Nephron (organoid): ENCODE measurements at regions not wholly inside any gene's neighbourhood (a gene's known extent, or its start where the extent isn't known, plus 50 kb on each side); places are given as distances from the start of the nearest gene placed in this dataset.
"Not testable (repeated sequence)": the region's sequence is repeated elsewhere in the genome, so short reads cannot be mapped to it uniquely, and the experiment has no call there.

Experiments used
- H3K27ac Mint-ChIP-seq, 3 experiments: 2 replicates each; pipeline ENCODE4 v1.8.0; 2020; ENCODE audit warnings: mixed read lengths in 3 of 3, mild to moderate bottlenecking in 2 of 3, moderate library complexity in 1 of 3
- H3K27me3 Mint-ChIP-seq: 2 replicates; pipeline ENCODE4 v1.8.0; 2021; ENCODE audit warnings: low read depth, mild to moderate bottlenecking, moderate library complexity, mixed read lengths
- H3K36me3 Mint-ChIP-seq: 2 replicates; pipeline ENCODE4 v1.8.0; 2020; ENCODE audit warnings: low read depth, mixed read lengths
- H3K4me1 Mint-ChIP-seq: 2 replicates; pipeline ENCODE4 v1.8.0; 2020; ENCODE audit warnings: mixed read lengths
- H3K4me3 Mint-ChIP-seq, 3 experiments: 2 replicates each; pipeline ENCODE4 v1.8.0; 2020; ENCODE audit warnings: mild to moderate bottlenecking in 3 of 3, mixed read lengths in 3 of 3, moderate library complexity in 2 of 3
- H3K9me3 Mint-ChIP-seq: 2 replicates; pipeline ENCODE4 v1.8.0; 2020; ENCODE audit warnings: mixed read lengths
- CTCF ChIP-seq, 3 experiments: fragments of 200-600 bp; sonication (generic); IDR thresholded peaks; one replicate each; pipeline ENCODE4 v1.5.0; 2021; ENCODE audit warnings: antibody characterized with exemption in 3 of 3; ENCODE audit not compliant: unreplicated experiment in 3 of 3

- H3K9me3 Mint-ChIP-seq, result no peaks in the 10 kb centered on the region
- no peaks in the 10 kb centered on the region for H3K36me3 Mint-ChIP-seq
- no peak overlapping the region for H3K4me3 Mint-ChIP-seq
- peaks cover 7% of the 10 kb centered on the region for H3K4me1 Mint-ChIP-seq
- no peak for TF ChIP-seq CTCF (IDR thresholded peaks at IDR 0.05; ENCODE audit: unreplicated experiment in 3 of 3)
- peak overlapping the region in 2 of 3 experiments; percentile 66 to 86 for H3K27ac Mint-ChIP-seq
- no peaks in the 10 kb centered on the region for H3K27me3 Mint-ChIP-seq
Measured at GRCh38 chr6:135624402-135625295, 127.1 kb upstream of the AHI1 start.

- not testable (repeated sequence) for H3K27me3 Mint-ChIP-seq, H3K36me3 Mint-ChIP-seq, H3K4me3 Mint-ChIP-seq, H3K27ac Mint-ChIP-seq, H3K9me3 Mint-ChIP-seq
- peaks cover 12% of the 10 kb centered on the region for H3K4me1 Mint-ChIP-seq
Measured at GRCh38 chr6:135626001-135626400, 128.5 kb upstream of the AHI1 start.

GRCh38 chr6:135627092-135627715, 129.7 kb upstream of the AHI1 start:
- Mint-ChIP-seq H3K27ac (no peak overlapping the region), H3K4me1 (peaks cover 20% of the 10 kb centered on the region), H3K36me3 (no peaks in the 10 kb centered on the region)

GRCh38 chr6:135630789-135631376, 133.3 kb upstream of the AHI1 start:
- Mint-ChIP-seq H3K4me3 (no peak overlapping the region), H3K4me1 (peaks cover 24% of the 10 kb centered on the region), H3K36me3 (no peaks in the 10 kb centered on the region), H3K9me3 (no peaks in the 10 kb centered on the region), H3K27ac (peak overlapping the region in 2 of 3 experiments; percentile 44 to 50), H3K27me3 (peaks cover 7% of the 10 kb centered on the region)
- no peak for TF ChIP-seq CTCF (IDR thresholded peaks at IDR 0.05; ENCODE audit: unreplicated experiment in 3 of 3)

More at GRCh38 chr6:135627092-135627715, 129.7 kb upstream of the AHI1 start:
- Mint-ChIP-seq H3K27me3 (peaks cover 7% of the 10 kb centered on the region), H3K4me3 (no peak overlapping the region), H3K9me3 (no peaks in the 10 kb centered on the region)
- no peak for TF ChIP-seq CTCF (IDR thresholded peaks at IDR 0.05; ENCODE audit: unreplicated experiment in 3 of 3)

GRCh38 chr6:135631821-135632220, 134.3 kb upstream of the AHI1 start:
- TF ChIP-seq CTCF (IDR thresholded peaks at IDR 0.05; ENCODE audit: unreplicated experiment in 3 of 3), result no peak
- H3K27me3 Mint-ChIP-seq, result peaks cover 7% of the 10 kb centered on the region
- no peaks in the 10 kb centered on the region for H3K36me3 Mint-ChIP-seq
- H3K4me3 Mint-ChIP-seq, result no peak overlapping the region
- H3K9me3 Mint-ChIP-seq, result no peaks in the 10 kb centered on the region
- H3K27ac Mint-ChIP-seq, result peak overlapping the region in 2 of 3 experiments; percentile 16 to 28
- peaks cover 24% of the 10 kb centered on the region for H3K4me1 Mint-ChIP-seq

- H3K4me3 Mint-ChIP-seq, result no peak overlapping the region
- peaks cover 24% of the 10 kb centered on the region for H3K4me1 Mint-ChIP-seq
- H3K27ac Mint-ChIP-seq, result peak overlapping the region; percentile 38 to 77 (median 69)
- no peak for TF ChIP-seq CTCF (IDR thresholded peaks at IDR 0.05; ENCODE audit: unreplicated experiment in 3 of 3)
- H3K27me3 Mint-ChIP-seq, result peaks cover 7% of the 10 kb centered on the region
- no peaks in the 10 kb centered on the region for H3K9me3 Mint-ChIP-seq
- no peaks in the 10 kb centered on the region for H3K36me3 Mint-ChIP-seq
Measured at GRCh38 chr6:135633573-135633972, 136.0 kb upstream of the AHI1 start.
